ENCODE measurements at regions not wholly inside any gene's neighbourhood (a gene's known extent, or its start where the extent isn't known, plus 50 kb on each side); places are given as distances from the start of the nearest gene placed in this dataset.

GRCh38 chr11:109480251-109480650, 58.3 kb downstream of the C11orf87 start:
- H3K36me3 Mint-ChIP-seq, result no peaks in the 10 kb centered on the region
- ATAC-seq, result no peak
- H3K27me3 Mint-ChIP-seq, result no peaks in the 10 kb centered on the region
- no peaks in the 10 kb centered on the region for H3K4me1 Mint-ChIP-seq
- H3K27ac Mint-ChIP-seq, result no peak overlapping the region
- no peak overlapping the region for H3K4me3 Mint-ChIP-seq
- H3K9me3 Mint-ChIP-seq, result peaks cover 3% of the 10 kb centered on the region

- H3K4me1 Mint-ChIP-seq, result no peaks in the 10 kb centered on the region
- H3K4me3 Mint-ChIP-seq, result no peak overlapping the region
- no peak overlapping the region for H3K27ac Mint-ChIP-seq
- no peaks in the 10 kb centered on the region for H3K36me3 Mint-ChIP-seq
- ATAC-seq, result no peak
- no peaks in the 10 kb centered on the region for H3K27me3 Mint-ChIP-seq
- H3K9me3 Mint-ChIP-seq, result peaks cover 3% of the 10 kb centered on the region
Measured at GRCh38 chr11:109486129-109486528, 64.1 kb downstream of the C11orf87 start.

DNA sequence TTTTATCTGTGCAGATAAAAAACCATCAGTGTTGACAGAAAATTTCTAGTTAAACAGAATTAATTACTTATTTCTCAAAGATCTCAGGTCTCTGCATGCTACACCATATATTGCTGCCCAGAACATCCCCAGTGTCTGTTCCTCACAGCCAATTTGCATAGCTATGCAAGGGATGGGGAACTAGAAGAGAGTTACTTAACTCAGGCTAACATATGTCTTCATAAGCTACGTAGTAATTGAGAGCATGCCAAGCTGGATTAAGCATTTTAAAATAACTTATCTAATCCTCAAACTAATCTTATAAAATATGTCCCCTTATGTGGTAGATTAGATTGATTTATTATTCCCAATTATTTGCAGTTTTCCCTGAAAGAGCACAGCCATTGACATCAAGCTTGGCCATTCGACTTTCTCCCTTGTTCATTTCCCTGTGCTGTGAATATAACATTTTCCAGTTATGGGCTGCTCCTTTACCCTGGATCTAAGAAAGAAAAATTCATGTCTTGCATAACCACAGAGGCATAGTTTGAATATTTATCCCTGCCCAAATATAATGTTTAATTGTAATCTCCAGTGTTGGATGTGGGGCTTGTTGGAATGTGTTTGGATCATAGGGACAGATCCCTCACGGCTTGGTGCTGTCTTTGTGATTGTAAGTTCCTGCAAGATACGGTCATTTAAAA, 69.1 kb downstream of the C11orf87 start:
- Mint-ChIP-seq H3K9me3 (peaks cover under 1% of the 10 kb centered on the region), H3K27me3 (no peaks in the 10 kb centered on the region), H3K27ac (no peak overlapping the region), H3K4me3 (no peak overlapping the region), H3K36me3 (no peaks in the 10 kb centered on the region), H3K4me1 (no peaks in the 10 kb centered on the region)
- no peak for ATAC-seq

DNA sequence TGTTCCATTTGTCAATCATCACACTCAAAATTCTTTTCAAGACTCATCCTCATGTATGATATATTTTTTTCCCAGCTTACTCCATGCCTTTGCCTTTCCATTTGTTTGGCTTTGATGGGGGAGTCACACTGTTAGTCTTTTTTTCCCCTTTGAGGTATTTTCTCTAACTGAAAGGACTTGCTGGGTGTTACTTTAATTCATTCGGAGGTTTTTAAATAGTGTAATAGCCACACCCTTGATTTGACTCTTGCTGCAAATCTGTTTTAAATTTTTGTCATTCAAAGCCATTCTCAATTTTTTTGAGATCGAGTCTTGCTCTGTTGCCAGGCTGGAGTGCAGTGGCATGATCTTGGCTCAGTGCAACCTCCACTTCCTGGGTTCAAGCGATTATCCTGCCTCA, 84.1 kb downstream of the C11orf87 start:
- Mint-ChIP-seq H3K27ac (no peak overlapping the region), H3K4me3 (no peak overlapping the region), H3K9me3 (no peaks in the 10 kb centered on the region), H3K27me3 (no peaks in the 10 kb centered on the region), H3K4me1 (no peaks in the 10 kb centered on the region), H3K36me3 (no peaks in the 10 kb centered on the region)
- ATAC-seq, result no peak

DNA sequence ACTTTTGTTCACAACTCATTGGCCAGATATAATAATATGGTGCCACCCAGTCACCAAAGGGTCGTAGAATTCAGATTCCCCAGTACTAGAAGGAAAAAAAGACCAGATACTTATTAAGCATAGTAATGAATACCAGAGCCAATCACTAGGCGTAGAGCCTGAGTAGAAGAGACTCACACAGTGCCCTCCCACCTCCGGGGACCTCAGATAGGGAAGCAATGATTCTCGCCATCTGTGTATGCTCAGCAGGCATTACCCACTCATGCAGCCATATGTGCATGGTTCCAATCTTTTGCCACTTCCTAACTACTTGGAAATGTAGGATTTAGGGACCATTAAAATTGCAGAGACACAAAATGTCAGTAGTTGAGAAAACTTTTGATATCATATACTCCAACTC, 85.3 kb downstream of the C11orf87 start:
- Mint-ChIP-seq H3K27ac (no peak overlapping the region), H3K27me3 (no peaks in the 10 kb centered on the region), H3K9me3 (no peaks in the 10 kb centered on the region), H3K36me3 (no peaks in the 10 kb centered on the region), H3K4me1 (no peaks in the 10 kb centered on the region), H3K4me3 (no peak overlapping the region)
- no peak for ATAC-seq

- no peak overlapping the region for H3K27ac Mint-ChIP-seq
- no peak for ATAC-seq
- H3K4me3 Mint-ChIP-seq, result no peak overlapping the region
- H3K36me3 Mint-ChIP-seq, result no peaks in the 10 kb centered on the region
- no peaks in the 10 kb centered on the region for H3K4me1 Mint-ChIP-seq
- H3K9me3 Mint-ChIP-seq, result no peaks in the 10 kb centered on the region
- no peaks in the 10 kb centered on the region for H3K27me3 Mint-ChIP-seq
Measured at GRCh38 chr11:109507836-109508561, 86.0 kb downstream of the C11orf87 start.

DNA sequence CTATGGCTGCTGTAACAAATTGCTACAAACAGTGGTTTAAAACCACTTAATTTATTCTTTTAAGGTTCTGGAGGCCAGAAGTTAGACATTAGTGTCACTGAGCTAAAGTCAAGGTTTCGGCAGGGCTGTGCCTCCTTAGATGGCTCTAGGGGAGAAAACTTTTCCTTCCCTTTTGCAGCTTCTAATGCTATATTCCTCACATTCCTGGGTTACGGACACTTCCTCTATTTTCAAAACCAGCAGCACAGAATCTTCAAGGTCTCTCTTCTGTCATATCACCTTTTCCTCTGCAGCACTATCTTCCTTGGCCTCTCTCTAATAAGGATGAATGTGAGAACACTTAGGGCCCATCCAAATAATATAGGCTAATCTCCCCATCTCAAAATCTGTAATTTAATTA, 87.0 kb downstream of the C11orf87 start:
- Mint-ChIP-seq H3K27me3 (no peaks in the 10 kb centered on the region), H3K9me3 (no peaks in the 10 kb centered on the region), H3K4me1 (no peaks in the 10 kb centered on the region), H3K4me3 (no peak overlapping the region), H3K27ac (no peak overlapping the region), H3K36me3 (no peaks in the 10 kb centered on the region)
- no peak for ATAC-seq

DNA sequence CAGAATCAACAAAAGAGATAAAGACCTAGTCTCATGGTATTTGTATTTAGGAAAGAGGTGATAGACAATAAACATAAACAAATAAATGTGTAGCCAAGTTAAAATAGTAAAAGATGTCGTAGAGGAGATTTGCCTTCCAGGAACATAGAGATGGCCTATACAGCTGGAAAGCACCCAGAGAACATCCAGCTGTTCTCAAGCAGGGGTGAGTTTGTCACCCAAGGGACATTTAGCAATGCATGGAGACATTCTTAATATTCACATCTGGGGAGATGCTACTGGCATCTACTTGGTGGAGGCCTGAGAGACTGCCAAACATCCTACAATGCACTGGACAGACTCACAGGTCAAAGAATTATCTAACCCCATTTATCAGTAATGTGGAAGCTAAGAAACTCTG, 88.3 kb downstream of the C11orf87 start:
- ATAC-seq, result no peak
- H3K36me3 Mint-ChIP-seq, result no peaks in the 10 kb centered on the region
- peaks cover 4% of the 10 kb centered on the region for H3K9me3 Mint-ChIP-seq
- no peak overlapping the region for H3K27ac Mint-ChIP-seq
- no peak overlapping the region for H3K4me3 Mint-ChIP-seq
- H3K4me1 Mint-ChIP-seq, result no peaks in the 10 kb centered on the region
- no peaks in the 10 kb centered on the region for H3K27me3 Mint-ChIP-seq

DNA sequence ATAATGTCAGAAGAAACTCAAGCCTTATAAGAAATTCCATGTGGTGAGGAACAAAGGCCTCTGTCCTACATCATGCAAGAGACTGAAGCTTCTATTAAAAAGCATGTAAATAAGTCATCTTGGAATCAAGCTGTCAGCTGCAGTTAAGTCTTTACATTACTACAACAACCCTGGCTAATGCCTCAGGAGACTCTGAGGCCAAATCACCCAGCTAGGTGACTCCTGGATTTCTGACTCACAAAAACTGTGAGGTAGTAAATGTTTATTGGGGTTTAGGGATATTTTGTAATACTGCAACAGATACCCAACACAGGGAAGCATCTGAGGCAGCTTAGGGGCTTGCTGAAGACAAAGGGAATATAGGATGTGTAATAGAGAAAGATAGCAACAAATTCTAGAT, 89.6 kb downstream of the C11orf87 start:
- no peaks in the 10 kb centered on the region for H3K36me3 Mint-ChIP-seq
- H3K27ac Mint-ChIP-seq, result no peak overlapping the region
- H3K4me3 Mint-ChIP-seq, result no peak overlapping the region
- no peak for ATAC-seq
- H3K27me3 Mint-ChIP-seq, result no peaks in the 10 kb centered on the region
- no peaks in the 10 kb centered on the region for H3K4me1 Mint-ChIP-seq
- peaks cover 4% of the 10 kb centered on the region for H3K9me3 Mint-ChIP-seq

DNA sequence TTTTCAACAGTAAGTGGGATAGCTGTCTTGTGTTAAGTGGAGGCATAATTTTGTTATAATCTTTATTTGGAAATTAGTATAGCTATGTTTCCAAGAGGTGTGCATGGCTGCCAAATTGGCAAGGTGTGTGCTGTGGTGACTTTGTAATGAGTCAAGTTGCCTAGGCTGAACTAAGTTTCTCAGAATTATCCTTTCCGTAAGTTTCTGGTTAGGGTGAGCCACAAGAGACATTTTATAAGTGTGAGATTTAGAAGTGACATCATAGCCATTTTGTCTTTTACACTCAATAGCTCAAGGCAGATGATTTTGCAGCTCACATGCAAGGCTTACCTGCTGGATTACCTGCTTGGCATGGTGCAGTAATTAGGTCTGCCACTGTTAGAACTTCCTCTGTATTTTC, 90.3 kb downstream of the C11orf87 start:
- ATAC-seq, result no peak
- H3K4me1 Mint-ChIP-seq, result no peaks in the 10 kb centered on the region
- peaks cover 4% of the 10 kb centered on the region for H3K9me3 Mint-ChIP-seq
- H3K27ac Mint-ChIP-seq, result no peak overlapping the region
- H3K36me3 Mint-ChIP-seq, result no peaks in the 10 kb centered on the region
- H3K4me3 Mint-ChIP-seq, result no peak overlapping the region
- H3K27me3 Mint-ChIP-seq, result no peaks in the 10 kb centered on the region

- H3K4me3 Mint-ChIP-seq, result no peak overlapping the region
- no peaks in the 10 kb centered on the region for H3K4me1 Mint-ChIP-seq
- no peaks in the 10 kb centered on the region for H3K27me3 Mint-ChIP-seq
- H3K9me3 Mint-ChIP-seq, result peaks cover 4% of the 10 kb centered on the region
- no peaks in the 10 kb centered on the region for H3K36me3 Mint-ChIP-seq
- no peak for ATAC-seq
- H3K27ac Mint-ChIP-seq, result no peak overlapping the region
Measured at GRCh38 chr11:109512680-109513079, 90.7 kb downstream of the C11orf87 start.

DNA sequence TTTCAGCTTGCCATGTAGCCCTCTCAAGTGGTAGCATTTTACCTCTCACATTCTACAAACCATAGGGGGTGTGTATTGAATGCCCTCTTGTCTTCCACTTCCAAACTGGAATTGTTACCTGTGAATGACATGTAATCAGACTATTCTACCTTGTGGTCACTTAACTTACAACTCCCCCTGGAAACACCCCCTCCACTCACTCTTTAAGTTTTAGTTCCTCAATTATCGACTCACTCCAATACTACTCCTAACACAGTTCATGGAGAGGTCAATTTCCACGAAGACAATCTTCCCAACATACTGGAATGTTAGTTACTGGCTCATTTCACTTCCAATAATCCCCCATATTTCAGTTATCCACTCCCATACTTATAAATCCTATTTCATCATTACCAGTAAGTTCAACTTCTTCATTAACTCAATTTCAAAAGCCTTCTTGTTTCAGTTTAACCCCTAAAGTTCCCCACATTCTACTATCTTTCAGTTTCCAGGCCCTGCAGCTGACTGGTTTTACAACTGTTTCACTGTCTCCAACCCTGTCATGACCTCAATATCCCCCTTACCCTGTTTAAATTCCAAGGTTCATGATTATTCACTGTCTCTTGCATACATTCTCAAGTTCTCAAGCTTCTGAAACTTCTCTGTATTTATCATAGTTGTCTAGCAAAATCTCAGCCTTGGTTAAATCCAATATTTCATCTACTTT, 92.5 kb downstream of the C11orf87 start:
- Mint-ChIP-seq H3K27me3 (no peaks in the 10 kb centered on the region), H3K4me1 (no peaks in the 10 kb centered on the region), H3K9me3 (peaks cover 4% of the 10 kb centered on the region), H3K36me3 (no peaks in the 10 kb centered on the region), H3K4me3 (no peak overlapping the region), H3K27ac (no peak overlapping the region)
- ATAC-seq, result no peak

DNA sequence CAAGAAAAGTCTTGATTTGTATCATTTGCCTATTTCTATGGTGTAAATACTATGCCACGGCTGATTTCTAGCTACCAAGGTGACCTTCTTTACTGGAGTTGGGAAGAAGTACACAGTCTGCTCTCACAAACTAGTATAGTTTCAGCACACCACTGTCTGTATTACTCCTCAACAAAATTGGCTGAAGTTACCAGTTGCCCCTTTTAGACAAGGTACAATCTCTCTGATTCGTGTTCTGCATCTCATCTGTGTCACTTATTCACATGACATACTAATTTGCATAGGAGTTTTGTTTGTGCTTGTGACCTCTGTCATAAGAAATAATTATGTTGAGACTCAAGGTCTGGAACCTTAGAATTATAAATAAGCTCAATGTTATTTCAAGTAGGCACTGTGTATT, 97.3 kb downstream of the C11orf87 start:
- H3K4me1 Mint-ChIP-seq, result no peaks in the 10 kb centered on the region
- no peaks in the 10 kb centered on the region for H3K36me3 Mint-ChIP-seq
- no peak overlapping the region for H3K4me3 Mint-ChIP-seq
- no peak overlapping the region for H3K27ac Mint-ChIP-seq
- H3K27me3 Mint-ChIP-seq, result no peaks in the 10 kb centered on the region
- ATAC-seq, result no peak
- peaks cover 4% of the 10 kb centered on the region for H3K9me3 Mint-ChIP-seq

DNA sequence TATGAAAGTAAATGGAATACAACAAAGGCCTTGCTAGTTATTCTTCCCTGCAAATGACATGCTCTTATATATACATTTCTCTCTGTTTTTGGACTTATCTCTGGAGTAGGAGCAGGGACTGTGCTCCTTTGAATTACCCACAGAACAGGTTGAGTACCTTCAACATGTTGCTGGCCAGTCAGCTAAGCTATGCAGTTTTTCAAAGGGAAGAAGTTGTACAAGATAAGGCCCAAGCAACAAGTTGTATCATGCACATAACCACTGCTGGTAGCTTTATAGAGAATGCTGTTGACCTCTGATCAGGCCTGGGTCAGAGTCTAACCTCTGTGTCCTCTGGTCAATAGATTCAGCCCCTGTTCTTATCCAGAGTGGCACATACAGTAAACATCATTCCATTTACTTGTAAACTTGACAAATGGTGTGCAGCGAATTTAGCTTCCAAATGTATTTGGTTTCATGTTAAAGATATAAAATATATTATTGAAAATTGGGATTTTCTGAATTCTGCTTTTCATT, 99.6 kb downstream of the C11orf87 start:
- ATAC-seq, result no peak
- H3K4me3 Mint-ChIP-seq, result no peak overlapping the region
- H3K9me3 Mint-ChIP-seq, result no peaks in the 10 kb centered on the region
- no peaks in the 10 kb centered on the region for H3K27me3 Mint-ChIP-seq
- no peak overlapping the region for H3K27ac Mint-ChIP-seq
- no peaks in the 10 kb centered on the region for H3K36me3 Mint-ChIP-seq
- H3K4me1 Mint-ChIP-seq, result no peaks in the 10 kb centered on the region

DNA sequence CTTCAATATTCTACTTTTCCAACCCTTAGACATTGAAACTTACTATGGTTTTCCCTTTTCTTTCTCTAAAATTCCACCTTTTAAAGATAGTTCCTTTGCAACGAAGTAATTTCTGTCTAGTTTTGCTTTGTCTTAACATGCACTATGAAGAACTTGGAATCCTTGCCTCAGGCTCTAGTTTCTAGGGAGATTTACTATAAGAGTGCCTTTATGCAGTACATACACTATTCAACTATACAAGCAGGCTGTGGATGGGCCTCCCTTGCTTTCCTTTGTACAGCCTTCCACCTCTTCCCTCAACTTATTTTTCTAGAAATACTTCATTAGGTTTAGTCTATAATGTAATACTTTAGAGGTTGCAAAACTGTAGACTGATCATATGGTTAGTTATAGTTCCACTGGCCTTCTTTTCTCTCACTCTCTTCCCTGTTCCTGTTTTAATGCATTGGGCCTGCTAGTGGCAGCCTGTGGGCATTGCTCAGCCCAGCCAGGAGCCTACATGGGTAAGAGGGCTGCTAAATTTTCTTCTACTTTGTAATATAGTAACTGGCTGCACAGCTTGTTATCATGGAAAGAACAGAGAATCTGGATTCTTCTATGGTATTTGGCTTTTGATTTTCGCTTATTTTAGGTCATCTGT, 100.2 kb downstream of the C11orf87 start:
- Mint-ChIP-seq H3K4me1 (no peaks in the 10 kb centered on the region), H3K36me3 (no peaks in the 10 kb centered on the region), H3K4me3 (no peak overlapping the region), H3K27me3 (no peaks in the 10 kb centered on the region), H3K9me3 (no peaks in the 10 kb centered on the region), H3K27ac (no peak overlapping the region)
- ATAC-seq, result no peak
